ENCODE measurements at regions not wholly inside any gene's neighbourhood (a gene's known extent, or its start where the extent isn't known, plus 50 kb on each side); places are given as distances from the start of the nearest gene placed in this dataset.
"Not testable (repeated sequence)": the region's sequence is repeated elsewhere in the genome, so short reads cannot be mapped to it uniquely, and the experiment has no call there.

GRCh38 chr1:104238991-104239390 is 489.3 kb downstream of the AMY1C start:
- in situ Hi-C loops (cut with HindIII; ENCODE audit: low sequenced_read_pairs): no loop called here
- DNase-seq (ENCODE audit: low read depth): no peak
- no peak for TF ChIP-seq CTCF (IDR thresholded peaks at IDR 0.05; ENCODE audit: low read depth, low read length, missing control alignments)
- H3K4me3 ChIP-seq (ENCODE audit: low read depth, low read length): no peak overlapping the region

- TF ChIP-seq CTCF (IDR thresholded peaks at IDR 0.05; ENCODE audit: low read depth, low read length, missing control alignments): no peak
- H3K4me3 ChIP-seq (ENCODE audit: low read depth, low read length): no peak overlapping the region
- DNase-seq (ENCODE audit: low read depth): no peak
- in situ Hi-C loops (cut with HindIII; ENCODE audit: low sequenced_read_pairs): no loop called here
Observed at GRCh38 chr1:104248385-104248784, 498.7 kb downstream of the AMY1C start.

GRCh38 chr1:104259481-104259880 is 509.8 kb downstream of the AMY1C start:
- no peak for TF ChIP-seq CTCF (IDR thresholded peaks at IDR 0.05; ENCODE audit: low read depth, low read length, missing control alignments)
- no peak for DNase-seq (ENCODE audit: low read depth)
- no peak overlapping the region for H3K4me3 ChIP-seq (ENCODE audit: low read depth, low read length)
- in situ Hi-C loops (cut with HindIII; ENCODE audit: low sequenced_read_pairs): no loop called here

- H3K4me3 ChIP-seq (ENCODE audit: low read depth, low read length); in situ Hi-C loops (cut with HindIII; ENCODE audit: low sequenced_read_pairs); DNase-seq (ENCODE audit: low read depth): not testable (repeated sequence)
Observed at GRCh38 chr1:104263110-104263509, 513.4 kb downstream of the AMY1C start.

- no peak for DNase-seq (ENCODE audit: low read depth)
- in situ Hi-C loops (cut with HindIII; ENCODE audit: low sequenced_read_pairs): no loop called here
- no peak overlapping the region for H3K4me3 ChIP-seq (ENCODE audit: low read depth, low read length)
- no peak for TF ChIP-seq CTCF (IDR thresholded peaks at IDR 0.05; ENCODE audit: low read depth, low read length, missing control alignments)
Observed at GRCh38 chr1:104264521-104264920, 514.8 kb downstream of the AMY1C start.

GRCh38 chr1:104265163-104265562 is 515.5 kb downstream of the AMY1C start:
- no peak overlapping the region for H3K4me3 ChIP-seq (ENCODE audit: low read depth, low read length)
- in situ Hi-C loops (cut with HindIII; ENCODE audit: low sequenced_read_pairs): no loop called here

GRCh38 chr1:104266612-104267011 is 516.9 kb downstream of the AMY1C start:
- in situ Hi-C loops (cut with HindIII; ENCODE audit: low sequenced_read_pairs): no loop called here
- no peak for DNase-seq (ENCODE audit: low read depth)
- H3K4me3 ChIP-seq (ENCODE audit: low read depth, low read length): no peak overlapping the region
- TF ChIP-seq CTCF (IDR thresholded peaks at IDR 0.05; ENCODE audit: low read depth, low read length, missing control alignments): no peak

More at GRCh38 chr1:104265163-104265562, 515.5 kb downstream of the AMY1C start:
- no peak for TF ChIP-seq CTCF (IDR thresholded peaks at IDR 0.05; ENCODE audit: low read depth, low read length, missing control alignments)
- no peak for DNase-seq (ENCODE audit: low read depth)

- DNase-seq (ENCODE audit: low read depth); H3K4me3 ChIP-seq (ENCODE audit: low read depth, low read length); in situ Hi-C loops (cut with HindIII; ENCODE audit: low sequenced_read_pairs): not testable (repeated sequence)
Observed at GRCh38 chr1:104288322-104288721, 538.6 kb downstream of the AMY1C start.
